ENCODE measurements at regions not wholly inside any gene's neighbourhood (a gene's known extent, or its start where the extent isn't known, plus 50 kb on each side); places are given as distances from the start of the nearest gene placed in this dataset.
A peak's percentile ranks its signal among the peaks of the same experiment; 100 is the strongest.
"Not testable (repeated sequence)": the region's sequence is repeated elsewhere in the genome, so short reads cannot be mapped to it uniquely, and the experiment has no call there.

DNA sequence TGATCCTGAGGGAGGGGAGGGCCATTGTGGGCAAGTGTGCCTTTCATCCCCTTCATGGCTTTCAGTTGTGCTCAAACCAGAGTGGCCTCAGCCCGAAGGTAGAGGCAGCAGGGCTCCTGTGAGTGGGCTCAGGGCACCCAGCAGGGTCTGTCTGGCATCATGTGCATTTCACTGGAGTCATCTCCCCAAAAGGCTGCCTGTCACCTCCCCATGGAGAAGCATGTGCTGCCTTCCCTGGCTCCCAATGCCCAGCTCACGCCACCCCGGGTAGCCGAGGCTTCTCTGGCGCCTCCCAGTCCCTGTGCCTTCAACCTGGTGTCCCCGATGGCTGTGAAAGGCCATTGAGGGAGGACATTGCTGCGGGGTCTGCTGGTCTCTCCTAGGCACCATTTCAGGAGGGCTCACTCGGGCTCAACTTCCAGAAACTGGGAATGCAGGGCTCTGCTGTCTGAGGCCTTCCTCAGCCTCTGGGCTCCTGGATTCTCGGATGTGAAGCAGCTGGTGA is 213.9 kb downstream of the BANP start:
- not testable (repeated sequence) for DNase-seq

DNA sequence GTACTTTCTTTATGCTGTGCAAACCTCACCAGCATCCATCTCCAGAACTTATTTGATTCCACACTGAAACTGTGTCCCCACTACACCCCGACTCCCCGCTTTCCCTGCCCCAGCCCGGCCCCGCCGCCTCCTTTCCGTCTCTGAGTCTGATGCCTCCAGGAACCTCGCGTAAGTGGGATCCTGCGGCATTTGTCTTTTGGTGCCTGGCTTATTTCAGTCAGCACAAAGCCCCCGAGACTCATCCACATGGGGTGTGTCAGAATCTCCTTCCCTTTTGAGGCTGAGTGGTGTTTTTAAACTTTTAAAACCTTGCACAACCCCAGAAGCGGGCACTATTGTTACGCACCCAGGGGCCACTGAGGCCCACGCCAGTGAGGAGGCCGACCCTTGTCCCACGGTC is 214.4 kb downstream of the BANP start:
- not testable (repeated sequence) for DNase-seq

DNA sequence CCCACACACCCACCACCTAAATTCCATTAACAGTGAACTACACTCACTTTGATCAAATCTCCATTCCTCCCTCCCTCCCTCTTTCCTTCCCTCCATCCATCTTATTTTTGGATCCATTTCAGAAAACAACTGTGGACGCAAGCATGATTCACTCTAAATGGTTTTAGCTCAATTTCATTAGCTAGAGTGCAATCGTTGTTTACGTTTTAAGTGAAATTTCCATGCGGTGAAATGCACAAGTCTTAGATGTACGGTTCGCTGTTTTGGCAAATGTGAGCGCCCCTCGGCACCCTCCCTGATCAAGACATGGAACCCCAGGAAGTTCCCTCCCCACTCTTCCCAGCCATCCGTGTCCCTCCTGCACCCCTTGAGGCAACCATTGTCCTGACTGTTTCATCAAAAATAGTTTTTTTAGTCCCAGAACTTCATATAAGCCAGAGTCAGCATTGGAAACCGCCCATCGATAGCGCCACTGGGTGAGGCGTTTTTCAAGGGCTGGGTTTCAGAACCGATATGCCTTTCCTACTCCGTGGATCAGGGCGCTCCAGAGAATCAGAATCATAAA is 215.1 kb downstream of the BANP start:
- DNase-seq, result not testable (repeated sequence)

GRCh38 chr16:88167798-88168556 is 214.8 kb upstream of the ZNF469 start:
- DNase-seq, result not testable (repeated sequence)

DNA sequence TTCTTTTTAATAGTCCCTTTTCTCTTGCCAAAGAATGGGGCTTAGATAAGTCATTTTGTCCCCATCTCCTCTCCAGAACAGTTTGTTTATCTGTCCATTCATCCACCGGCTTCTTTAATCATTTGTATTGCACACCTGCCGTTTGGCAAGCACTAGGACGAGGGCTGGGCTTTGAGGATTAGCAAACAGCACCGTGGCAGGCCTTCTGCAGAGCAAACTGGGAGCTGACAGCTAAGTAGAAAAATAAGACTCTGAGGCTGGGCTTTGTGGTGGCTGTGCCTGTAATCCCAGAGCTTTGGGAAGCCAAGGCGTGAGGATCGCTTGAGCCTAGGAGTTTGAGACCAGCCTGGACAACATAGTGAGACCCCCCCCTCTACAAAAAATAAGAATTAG is 214.2 kb upstream of the ZNF469 start:
- DNase-seq, result peak; percentile 61

GRCh38 chr16:88169136-88169830 is 213.5 kb upstream of the ZNF469 start:
- DNase-seq, result not testable (repeated sequence)

- not testable (repeated sequence) for DNase-seq
These were observed 213.0 kb upstream of the ZNF469 start for GRCh38 chr16:88169831-88170165.

DNA sequence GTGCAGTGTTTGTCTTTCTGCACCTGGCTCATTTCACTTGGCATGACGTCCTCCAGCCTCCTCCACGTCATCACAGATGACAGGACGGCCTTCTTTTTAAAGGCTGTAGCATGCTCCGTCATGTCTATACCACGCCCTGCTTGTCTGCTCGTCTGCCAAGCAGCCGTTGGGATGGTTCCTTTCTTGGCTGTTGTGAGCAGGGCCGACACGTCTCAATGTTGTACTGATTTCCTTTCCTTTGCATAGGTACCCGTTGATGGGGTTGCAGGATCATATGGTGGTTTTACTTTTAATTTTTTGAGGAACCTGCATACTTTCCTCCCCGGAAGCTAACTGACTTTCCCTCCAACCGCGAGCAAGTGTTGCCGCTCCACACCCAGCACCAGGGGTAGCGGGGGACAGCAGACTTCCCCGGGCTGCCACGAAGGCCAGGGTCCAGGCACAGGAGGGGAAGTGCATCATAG is 212.2 kb upstream of the ZNF469 start:
- no peak for DNase-seq

- DNase-seq, result not testable (repeated sequence)
These were observed 211.6 kb upstream of the ZNF469 start for GRCh38 chr16:88171126-88171525.

GRCh38 chr16:88176184-88176583 is 206.6 kb upstream of the ZNF469 start:
- DNase-seq, result not testable (repeated sequence)

GRCh38 chr16:88176591-88177180 is 206.1 kb upstream of the ZNF469 start:
- DNase-seq, result not testable (repeated sequence)

GRCh38 chr16:88178251-88178650 is 204.5 kb upstream of the ZNF469 start:
- DNase-seq, result not testable (repeated sequence)

DNA sequence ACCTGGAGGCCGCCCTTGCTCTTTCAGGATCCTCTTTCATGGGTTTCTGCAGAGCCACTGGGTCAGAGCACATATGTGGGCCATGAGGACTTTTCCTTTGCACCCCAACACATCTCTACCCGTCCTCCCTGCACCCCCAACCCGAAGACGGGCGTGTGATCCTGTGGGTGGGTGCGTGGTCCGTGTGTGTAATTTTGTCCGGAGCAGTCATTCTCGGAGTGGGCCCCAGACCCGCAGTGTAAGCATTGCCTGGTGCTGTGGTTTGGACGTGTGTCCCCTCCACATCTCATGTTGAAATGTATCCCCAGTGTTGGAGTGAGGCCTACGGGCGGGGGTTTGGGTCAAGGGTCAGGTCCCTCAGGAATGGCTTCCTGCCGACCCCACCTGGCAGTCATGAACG is 203.9 kb upstream of the ZNF469 start:
- DNase-seq, result not testable (repeated sequence)

GRCh38 chr16:88182967-88183881 is 199.5 kb upstream of the ZNF469 start:
- not testable (repeated sequence) for DNase-seq

- DNase-seq, result not testable (repeated sequence)
These were observed 198.7 kb upstream of the ZNF469 start for GRCh38 chr16:88184053-88184452.

DNA sequence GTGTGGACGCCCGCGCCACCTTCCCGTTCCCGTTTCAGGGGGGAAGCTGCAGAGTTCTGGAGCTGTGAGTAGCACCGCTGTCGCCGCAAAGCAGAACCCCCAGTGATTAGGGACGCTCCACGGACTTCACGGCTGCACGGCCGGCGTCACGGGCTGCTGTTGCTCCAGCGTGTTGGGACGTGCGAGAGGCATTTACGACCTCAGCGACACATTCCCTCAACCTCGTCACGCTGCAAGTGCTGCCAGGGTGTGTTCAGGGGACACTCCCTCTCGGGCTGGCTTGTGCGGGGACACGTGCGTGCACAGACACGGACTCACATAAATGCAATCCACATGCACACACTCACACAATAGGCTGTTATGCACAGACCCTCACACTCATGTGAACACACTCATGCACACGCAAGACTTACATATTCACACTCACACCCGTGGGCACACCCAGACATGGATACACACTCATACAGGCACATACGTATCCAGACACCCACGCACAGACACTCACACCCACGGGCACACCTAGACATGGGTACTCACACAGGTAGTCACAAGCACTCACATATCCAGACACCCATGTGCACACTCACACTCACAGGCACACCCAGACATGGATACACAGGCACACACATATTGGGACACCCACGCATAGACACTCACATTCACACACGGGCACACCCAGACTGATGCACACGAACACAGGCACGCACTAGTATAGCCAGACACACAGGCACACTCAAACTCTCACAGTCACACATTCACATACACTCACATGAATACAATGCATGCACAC is 198.0 kb upstream of the ZNF469 start:
- DNase-seq, result not testable (repeated sequence)

GRCh38 chr16:88185406-88185805 is 197.4 kb upstream of the ZNF469 start:
- DNase-seq, result not testable (repeated sequence)

DNA sequence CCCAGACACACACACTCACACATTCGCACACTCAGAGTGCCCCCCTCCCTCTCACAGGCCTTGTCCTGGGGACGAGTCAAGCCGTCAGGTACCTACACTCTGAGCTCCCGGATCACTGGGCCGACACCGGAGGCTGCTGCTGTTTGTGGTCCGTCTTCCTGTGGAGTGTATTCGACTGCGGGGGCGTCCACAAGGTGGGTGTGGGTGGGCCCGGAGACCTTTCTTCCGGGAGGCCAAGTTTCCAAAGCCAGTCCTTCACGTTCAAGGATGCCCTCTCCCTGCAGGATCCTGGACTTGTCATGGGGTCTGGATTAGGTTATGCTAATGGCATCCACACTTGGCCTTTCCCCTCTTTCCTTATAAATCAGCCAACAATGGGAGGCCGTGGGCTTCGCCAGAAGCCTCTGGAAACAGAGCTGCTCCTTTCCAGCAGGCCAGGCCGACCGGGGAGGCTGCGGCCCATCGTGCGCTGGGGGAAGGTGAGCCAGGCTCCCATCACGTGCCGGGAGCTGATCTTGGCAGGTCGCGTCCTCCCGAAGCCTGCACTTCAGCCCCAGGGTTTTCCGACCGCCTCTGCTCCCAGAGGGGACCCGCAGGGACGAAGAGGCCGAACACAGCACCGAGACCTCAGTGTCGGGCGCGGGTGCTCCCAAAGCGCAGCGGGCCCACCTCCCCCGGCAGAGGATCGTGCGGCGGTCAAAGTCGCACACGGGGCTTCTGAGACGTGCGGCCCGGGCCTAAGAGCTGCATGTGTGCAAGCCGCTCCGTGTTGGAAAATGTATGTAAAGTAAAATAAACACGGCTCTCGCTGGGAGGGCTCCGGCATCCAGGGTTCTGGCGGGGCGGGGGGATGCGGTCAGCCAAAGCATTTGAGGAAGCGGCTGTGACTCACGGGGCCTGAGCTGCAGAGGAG is 196.5 kb upstream of the ZNF469 start:
- DNase-seq, result not testable (repeated sequence)

- not testable (repeated sequence) for DNase-seq
These were observed 195.6 kb upstream of the ZNF469 start for GRCh38 chr16:88186889-88187870.

All from DMS53 (cell line).